ENCODE measurements at regions not wholly inside any gene's neighbourhood (a gene's known extent, or its start where the extent isn't known, plus 50 kb on each side); places are given as distances from the start of the nearest gene placed in this dataset.

GRCh38 chr3:163016251-163016650, 1519.6 kb downstream of the OTOL1 start:
- H3K4me3 ChIP-seq (replicated peaks; ENCODE audit: low read depth, low read length): no peak overlapping the region
- DNase-seq (ENCODE audit: extremely low read depth, low read depth): no peak
- no peak for TF ChIP-seq CTCF (IDR thresholded peaks at IDR 0.05; ENCODE audit: low read depth, low read length, missing control alignments)

DNA sequence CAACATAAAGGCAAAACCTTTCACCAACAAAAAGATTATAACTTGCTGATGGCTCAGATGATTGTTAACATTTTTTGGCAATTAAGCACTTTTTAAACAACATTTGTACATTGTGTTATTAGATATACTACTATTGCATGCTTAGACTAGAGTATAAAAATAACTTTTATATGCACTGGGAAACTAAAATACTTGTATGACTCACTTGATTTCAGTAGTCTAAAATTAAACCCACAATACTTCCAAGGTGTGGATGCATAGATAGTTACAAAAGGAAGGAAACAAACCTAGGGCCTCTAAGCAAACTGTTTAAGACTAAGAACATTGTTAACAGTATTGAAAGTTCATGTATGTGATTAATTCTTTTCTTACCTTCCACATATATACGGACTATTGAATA, 1521.5 kb downstream of the OTOL1 start:
- TF ChIP-seq CTCF (IDR thresholded peaks at IDR 0.05; ENCODE audit: low read depth, low read length, missing control alignments): no peak
- no peak for DNase-seq (ENCODE audit: extremely low read depth, low read depth)
- no peak overlapping the region for H3K4me3 ChIP-seq (replicated peaks; ENCODE audit: low read depth, low read length)

GRCh38 chr3:163018664-163019063, 1522.1 kb downstream of the OTOL1 start:
- DNase-seq (ENCODE audit: extremely low read depth, low read depth): no peak
- TF ChIP-seq CTCF (IDR thresholded peaks at IDR 0.05; ENCODE audit: low read depth, low read length, missing control alignments): no peak
- no peak overlapping the region for H3K4me3 ChIP-seq (replicated peaks; ENCODE audit: low read depth, low read length)

DNA sequence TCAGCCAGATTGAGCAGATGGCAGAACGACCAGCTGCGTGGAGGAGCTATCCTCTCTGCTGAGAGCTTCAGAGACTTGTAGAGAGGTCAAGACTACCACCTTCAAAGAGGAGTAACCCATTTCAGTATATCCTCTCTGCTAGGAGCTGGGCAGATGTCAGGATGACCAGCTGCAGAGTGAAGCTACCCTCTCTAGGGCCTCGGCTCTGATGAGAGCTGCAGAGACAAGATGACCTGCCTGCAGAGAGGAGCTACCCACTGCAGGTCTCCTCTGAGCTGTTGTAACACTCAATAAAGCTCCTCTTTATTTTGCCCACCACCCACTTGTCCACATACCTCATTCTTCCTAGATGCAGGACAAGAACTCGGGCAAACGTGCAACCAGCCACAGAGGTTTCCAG, 1522.7 kb downstream of the OTOL1 start:
- DNase-seq (ENCODE audit: extremely low read depth, low read depth): no peak
- H3K4me3 ChIP-seq (replicated peaks; ENCODE audit: low read depth, low read length): no peak overlapping the region
- TF ChIP-seq CTCF (IDR thresholded peaks at IDR 0.05; ENCODE audit: low read depth, low read length, missing control alignments): no peak

DNA sequence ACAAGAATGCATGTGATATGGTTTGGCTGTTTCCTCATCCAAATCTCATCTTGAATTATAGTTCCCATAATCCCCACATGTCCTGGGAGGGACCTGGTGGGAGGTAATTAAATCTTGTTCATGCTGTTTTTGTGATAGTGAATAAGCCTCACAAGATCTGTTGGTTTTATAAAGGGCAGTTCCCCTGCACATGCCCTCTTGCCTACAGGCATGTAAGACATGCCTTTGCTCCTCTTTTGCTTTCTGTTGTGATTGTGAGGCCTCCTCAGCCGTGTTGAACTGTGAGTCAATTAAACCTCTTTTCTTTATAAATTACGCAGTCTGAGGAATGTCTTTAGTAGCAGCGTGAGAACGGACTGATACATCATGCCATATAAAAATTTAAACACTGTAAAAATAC, 1537.0 kb downstream of the OTOL1 start:
- no peak for TF ChIP-seq CTCF (IDR thresholded peaks at IDR 0.05; ENCODE audit: low read depth, low read length, missing control alignments)

DNA sequence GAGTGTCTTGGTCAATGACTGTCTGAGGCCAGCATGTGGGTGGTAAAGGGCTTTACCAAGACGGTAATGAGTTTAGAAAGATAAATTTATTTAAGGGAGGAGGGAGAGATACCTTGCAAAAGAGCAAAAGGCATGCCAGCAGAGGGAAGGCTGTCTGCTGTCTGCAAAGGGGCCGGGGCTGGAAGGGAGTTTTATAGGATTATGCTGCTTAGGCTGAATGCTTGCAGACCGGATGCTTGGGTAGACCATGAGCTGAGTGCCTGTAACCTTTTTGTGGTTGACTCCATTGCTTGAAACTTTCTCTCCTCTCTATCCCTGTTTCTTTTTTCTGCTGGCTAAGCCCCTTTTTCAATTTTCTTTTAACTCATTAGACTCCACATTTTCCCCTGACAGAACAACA, 1543.0 kb downstream of the OTOL1 start:
- no peak for TF ChIP-seq CTCF (IDR thresholded peaks at IDR 0.05; ENCODE audit: low read depth, low read length, missing control alignments)
- H3K4me3 ChIP-seq (replicated peaks; ENCODE audit: low read depth, low read length): no peak overlapping the region
- no peak for DNase-seq (ENCODE audit: extremely low read depth, low read depth)

More for the DNA sequence above, 1537.0 kb downstream of the OTOL1 start:
- no peak overlapping the region for H3K4me3 ChIP-seq (replicated peaks; ENCODE audit: low read depth, low read length)
- no peak for DNase-seq (ENCODE audit: extremely low read depth, low read depth)

DNA sequence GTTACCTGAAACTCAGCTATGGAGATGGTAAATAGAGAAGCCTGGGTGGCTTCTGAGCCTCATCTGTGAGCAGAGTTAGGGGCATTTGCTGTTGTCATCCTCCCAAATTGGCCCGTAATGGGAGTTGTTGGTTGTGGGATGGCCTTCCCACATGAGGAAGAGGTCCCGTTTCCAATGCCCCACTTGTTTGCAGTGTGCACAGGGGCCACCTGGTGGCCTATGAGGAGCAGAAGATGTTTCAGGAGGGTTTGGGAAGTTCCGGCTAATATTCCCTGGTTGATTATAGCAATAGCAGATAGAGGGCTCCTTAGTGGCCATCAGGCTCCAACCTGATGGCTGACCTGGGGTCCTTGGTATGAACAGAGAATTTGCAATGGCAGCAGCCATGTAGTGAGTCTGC, 1546.5 kb downstream of the OTOL1 start:
- no peak overlapping the region for H3K4me3 ChIP-seq (replicated peaks; ENCODE audit: low read depth, low read length)
- TF ChIP-seq CTCF (IDR thresholded peaks at IDR 0.05; ENCODE audit: low read depth, low read length, missing control alignments): peak; percentile 10
- DNase-seq (ENCODE audit: extremely low read depth, low read depth): no peak
